Stimulated activated CD4-positive, alpha-beta T cell treated with anti-CD3 and anti-CD28 coated beads, Interleukin-4, amount 100 ng/mL, for 1 hour (primary cell): ENCODE measurements at regions not wholly inside any gene's neighbourhood (a gene's known extent, or its start where the extent isn't known, plus 50 kb on each side); places are given as distances from the start of the nearest gene placed in this dataset.

Experiments
- DNase-seq: peaks from one replicate; pipeline ENCODE4 v3.0.0-alpha.2; 2020

DNA sequence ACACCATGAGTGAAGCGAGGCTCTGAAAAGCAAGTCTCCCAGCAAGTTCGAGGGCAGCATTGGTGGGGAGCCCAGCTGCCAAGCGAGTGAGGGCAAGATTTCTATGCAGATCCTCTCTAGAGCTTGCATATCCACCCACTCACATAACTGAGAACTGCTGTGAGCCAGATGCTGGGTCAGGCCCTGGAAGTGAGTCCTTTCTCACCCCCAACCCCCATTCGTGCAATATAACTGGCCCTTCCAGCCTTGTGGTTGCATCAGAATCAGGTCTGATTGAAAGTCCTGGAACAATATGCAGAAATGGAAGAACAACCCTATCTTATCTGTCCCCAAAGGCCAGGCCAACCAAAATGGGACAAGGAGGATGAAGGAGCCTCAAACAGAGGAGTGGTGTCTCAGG lies 146.6 kb downstream of the IRX5 start:
- DNase-seq: no peak

GRCh38 chr16:55078153-55078552 lies 147.5 kb downstream of the IRX5 start:
- no peak for DNase-seq

DNA sequence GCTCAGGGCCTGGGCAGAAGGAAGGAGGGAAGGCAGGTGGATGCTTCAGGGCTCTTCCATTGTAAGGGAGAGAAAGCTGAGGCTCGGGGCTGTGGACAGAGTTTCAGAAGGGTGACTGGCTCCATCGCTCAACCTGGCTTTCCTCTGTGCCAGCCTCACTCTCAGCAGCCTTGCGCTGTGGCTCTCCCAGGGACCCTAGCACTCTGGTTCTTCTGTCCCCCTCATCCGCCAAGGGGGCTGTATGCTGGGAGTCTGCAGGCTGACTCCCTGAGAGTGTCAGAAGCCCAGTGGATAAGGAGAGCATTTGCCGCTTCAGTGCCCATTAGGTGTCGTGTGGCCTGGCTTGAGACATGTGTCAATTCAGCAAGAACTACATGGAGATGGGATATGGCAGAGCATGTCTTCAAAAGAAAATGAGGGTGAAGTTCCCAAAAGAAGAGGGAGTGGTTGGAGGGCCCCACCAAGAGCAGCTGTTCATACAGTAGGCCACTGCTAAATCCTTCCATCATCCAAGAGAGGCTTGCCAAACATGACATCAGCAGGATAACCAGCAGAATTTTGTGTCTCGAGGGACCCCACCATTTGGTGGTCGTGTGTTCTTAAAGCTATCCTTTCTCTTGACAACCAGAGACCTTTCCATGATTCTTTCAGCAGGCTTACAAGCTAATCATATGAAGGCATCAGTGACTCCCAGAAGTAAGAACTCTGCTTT lies 148.2 kb downstream of the IRX5 start:
- no peak for DNase-seq

DNA sequence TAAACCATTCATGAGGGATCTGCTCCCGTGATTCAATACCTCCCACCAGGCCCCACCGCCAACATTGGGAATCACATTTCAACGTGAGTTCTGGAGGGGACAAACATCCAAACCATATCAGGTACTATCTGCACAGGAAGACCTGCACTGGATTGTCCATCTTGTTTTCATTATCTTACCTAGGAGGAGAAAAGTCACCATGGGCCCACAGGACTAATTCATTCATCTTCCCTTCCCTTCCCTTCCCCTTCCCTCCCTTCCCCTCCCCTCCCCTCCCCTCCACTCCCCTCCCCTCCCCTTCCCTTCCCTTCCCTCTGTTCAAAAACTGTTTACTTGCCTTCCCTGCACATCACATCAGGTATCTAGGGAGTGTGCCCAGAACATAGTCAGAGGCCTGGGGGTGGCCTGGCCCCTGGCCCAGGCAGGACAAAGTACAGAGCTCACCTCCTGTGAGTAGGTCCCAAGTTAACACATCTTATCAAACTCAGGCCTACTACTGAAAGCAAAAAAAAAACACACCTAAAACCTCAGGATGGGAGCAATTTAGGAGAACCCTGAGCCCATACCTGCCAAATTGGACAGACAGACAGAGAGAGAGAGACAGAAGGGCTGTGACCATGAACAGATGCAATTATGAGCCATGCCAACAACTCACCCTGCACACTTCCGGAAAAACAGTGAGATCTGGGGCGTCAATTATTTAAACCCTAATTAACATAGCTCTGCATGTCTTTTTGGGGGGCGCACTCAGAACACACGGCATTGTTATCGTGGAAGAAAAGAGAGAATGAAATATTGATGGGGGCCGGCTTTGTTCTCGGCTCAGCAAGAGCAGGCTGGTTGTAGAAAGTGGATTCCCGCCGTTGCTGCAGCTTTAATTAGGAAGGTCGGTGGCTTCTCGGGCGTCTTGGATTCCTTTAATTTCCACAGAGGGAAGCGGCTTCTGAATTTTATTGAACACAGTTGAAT lies 151.2 kb downstream of the IRX5 start:
- no peak for DNase-seq

DNA sequence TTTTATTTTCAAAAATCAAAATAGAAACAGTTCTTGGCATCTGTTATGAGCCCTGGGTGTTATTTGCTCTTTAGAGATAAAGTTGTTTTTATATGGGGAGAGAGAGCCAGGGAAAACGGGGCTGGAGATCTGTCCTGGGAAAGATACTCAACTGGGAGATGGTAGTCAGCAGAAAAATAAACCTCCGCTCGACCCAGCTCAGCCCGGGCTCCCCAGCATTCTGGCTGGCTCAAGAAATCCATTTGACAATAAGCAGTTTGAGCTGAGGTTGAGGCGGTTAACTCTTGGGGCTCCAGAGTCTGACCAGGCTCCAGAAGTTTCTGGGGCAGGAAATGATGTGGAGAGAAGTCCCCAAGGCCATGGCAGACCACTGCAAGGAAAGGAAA lies 151.9 kb downstream of the IRX5 start:
- no peak for DNase-seq

DNA sequence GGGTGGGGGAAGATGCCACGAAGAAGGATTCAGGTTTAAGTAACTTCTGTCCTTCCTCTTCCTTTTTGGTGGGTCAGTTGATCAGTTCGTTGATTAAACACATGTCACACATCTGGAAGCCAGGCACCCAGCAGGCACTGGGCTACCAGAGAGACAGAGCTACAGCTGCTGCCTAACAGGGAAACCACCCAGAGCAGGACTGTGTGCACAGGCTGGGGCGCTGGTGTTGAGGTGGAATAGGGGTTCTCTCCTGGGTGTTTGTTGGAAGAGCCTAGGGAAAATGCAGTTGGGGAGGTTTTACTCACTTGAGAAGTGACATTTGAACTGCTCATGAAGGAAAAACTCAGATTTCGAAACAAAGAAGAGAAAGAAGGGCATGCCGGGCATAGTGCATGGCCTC lies 152.4 kb downstream of the IRX5 start:
- no peak for DNase-seq

DNA sequence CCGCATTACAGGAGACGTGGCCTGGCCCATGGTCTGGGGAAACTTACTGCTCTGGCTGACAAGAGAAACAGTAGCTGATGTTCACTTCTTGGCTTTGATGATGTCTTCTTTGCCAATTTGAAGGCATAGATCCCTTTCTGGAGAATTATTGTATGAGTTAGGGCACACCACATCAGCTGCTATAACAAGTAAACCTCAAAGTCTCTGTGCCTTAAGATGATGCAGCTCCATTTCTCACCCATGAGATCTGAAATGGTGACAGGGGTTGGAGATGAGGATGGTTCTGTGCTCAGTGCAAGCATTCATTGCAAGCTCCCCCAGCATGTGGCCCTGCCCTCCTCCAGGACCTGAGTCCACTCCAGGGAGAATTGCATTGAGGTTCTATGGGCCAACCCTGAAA lies 157.4 kb downstream of the IRX5 start:
- DNase-seq: no peak

DNA sequence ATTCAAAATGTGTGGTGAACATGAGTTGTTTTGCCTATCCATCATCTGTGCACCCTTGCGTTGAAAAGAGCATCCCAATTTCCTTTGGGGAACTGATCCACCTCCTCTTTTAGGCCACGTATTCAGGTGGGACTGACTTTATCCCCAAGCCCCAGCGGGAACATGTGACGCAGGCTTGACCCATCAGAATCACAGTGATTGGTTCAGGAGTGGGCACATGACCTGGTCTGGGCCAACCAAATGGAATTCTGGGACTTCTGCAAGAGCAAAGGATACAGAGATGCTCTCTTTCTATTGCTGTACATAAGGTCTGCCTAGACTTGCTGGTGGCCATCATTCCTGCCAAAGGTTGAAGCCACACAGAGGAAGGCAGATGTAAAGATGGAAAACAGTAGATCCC lies 158.9 kb downstream of the IRX5 start:
- no peak for DNase-seq

DNA sequence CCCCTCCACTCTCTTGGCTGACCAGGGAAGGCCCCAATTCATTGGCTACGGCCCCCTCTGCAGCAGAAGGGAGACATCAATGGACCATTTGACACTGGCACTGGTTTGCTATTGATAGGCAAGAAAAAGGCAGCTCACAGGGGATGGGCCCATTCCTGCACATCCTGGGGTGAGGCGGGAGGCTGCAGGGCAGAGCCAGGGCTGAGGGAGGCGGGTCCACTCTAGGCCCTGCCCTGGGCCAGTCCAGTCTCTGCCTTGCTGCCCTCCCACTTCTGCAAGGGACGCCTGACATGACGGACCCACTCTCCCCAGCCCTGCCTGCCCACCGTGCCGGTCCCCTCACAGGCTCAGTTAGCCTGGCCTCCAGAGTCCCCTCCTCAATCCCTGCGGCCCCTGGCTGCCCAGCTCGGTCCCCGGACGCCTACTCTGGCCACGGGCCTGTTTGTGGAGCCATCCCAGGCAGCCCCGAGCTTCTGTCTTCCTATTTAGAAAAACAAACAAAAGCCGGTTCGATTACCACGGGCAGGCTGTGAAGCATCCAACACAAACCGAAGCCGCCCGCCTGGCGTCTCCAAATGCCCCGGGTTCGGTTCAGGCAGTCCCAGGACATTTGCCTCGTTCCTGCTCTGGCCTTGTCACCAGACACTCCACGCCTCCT lies 160.7 kb downstream of the IRX5 start:
- no peak for DNase-seq

GRCh38 chr16:55091871-55092230 lies 161.2 kb downstream of the IRX5 start:
- DNase-seq: no peak

GRCh38 chr16:55100100-55100499 lies 169.4 kb downstream of the IRX5 start:
- DNase-seq: no peak

- no peak for DNase-seq
Measured at GRCh38 chr16:55101026-55101425, 170.4 kb downstream of the IRX5 start.

- no peak for DNase-seq
Measured at GRCh38 chr16:55102077-55102476, 171.4 kb downstream of the IRX5 start.

GRCh38 chr16:55102531-55102930 lies 171.9 kb downstream of the IRX5 start:
- no peak for DNase-seq

- DNase-seq: no peak
Measured at GRCh38 chr16:55107851-55108250, 177.2 kb downstream of the IRX5 start.

DNA sequence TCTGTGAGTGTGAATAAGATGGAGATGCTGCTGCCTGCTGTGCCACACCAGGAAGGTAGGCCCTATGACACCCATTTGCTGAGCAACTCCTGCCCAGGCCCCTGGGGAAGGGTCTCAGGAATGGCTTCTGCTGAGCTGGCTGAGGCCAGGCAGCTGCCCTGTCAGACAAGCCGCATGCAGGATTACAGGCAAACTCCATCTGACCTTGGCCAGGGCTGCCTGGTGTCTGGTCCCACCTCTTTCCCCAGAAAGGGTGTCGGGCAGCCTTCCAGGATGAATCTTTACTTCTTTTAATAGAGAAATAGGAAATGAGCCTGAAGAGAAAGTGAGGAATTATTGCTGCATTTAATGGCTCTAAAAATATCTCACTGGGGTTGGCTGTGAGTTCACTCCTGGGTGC lies 182.5 kb downstream of the IRX5 start:
- no peak for DNase-seq

DNA sequence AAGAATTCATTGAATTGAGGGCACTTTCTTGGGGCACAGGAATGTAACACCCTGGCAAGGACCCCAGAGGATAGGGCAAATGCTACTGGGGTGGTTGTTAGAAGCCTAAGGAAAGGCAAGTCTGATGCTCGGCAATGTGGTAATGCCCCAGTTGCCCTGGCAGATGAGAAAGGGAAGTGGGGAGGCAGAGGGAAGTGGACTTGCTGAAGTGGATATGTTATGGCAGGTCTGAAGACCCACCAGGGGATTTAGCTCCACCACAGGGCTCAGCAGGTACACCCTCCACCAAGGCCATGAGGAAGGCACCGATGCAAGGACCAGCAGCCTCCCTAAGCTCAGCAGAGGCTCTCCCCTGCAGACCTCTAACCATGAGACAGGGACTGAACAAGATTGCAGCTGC lies 184.8 kb downstream of the IRX5 start:
- no peak for DNase-seq

- no peak for DNase-seq
Measured at GRCh38 chr16:55116165-55116920, 185.7 kb downstream of the IRX5 start.

GRCh38 chr16:55118701-55119260 lies 188.1 kb downstream of the IRX5 start:
- DNase-seq: no peak

- no peak for DNase-seq
Measured at GRCh38 chr16:55120408-55120807, 189.7 kb downstream of the IRX5 start.

- no peak for DNase-seq
Measured at GRCh38 chr16:55120826-55121225, 190.2 kb downstream of the IRX5 start.

- DNase-seq: no peak
Measured at GRCh38 chr16:55123652-55124051, 193.0 kb downstream of the IRX5 start.
